ENCODE measurements at regions not wholly inside any gene's neighbourhood (a gene's known extent, or its start where the extent isn't known, plus 50 kb on each side); places are given as distances from the start of the nearest gene placed in this dataset.

- TF ChIP-seq, protein P1, sequence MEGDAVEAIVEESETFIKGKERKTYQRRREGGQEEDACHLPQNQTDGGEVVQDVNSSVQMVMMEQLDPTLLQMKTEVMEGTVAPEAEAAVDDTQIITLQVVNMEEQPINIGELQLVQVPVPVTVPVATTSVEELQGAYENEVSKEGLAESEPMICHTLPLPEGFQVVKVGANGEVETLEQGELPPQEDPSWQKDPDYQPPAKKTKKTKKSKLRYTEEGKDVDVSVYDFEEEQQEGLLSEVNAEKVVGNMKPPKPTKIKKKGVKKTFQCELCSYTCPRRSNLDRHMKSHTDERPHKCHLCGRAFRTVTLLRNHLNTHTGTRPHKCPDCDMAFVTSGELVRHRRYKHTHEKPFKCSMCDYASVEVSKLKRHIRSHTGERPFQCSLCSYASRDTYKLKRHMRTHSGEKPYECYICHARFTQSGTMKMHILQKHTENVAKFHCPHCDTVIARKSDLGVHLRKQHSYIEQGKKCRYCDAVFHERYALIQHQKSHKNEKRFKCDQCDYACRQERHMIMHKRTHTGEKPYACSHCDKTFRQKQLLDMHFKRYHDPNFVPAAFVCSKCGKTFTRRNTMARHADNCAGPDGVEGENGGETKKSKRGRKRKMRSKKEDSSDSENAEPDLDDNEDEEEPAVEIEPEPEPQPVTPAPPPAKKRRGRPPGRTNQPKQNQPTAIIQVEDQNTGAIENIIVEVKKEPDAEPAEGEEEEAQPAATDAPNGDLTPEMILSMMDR (IDR thresholded peaks at IDR 0.05; ENCODE audit: low read depth, low read length, missing input control) = no peak
- TF ChIP-seq ZBTB33 (IDR thresholded peaks at IDR 0.05) = no peak
- no peak for TF ChIP-seq TAF1 (conservative IDR thresholded peaks at IDR 0.05)
- no peak for TF ChIP-seq RAD21 (IDR thresholded peaks at IDR 0.05)
- TF ChIP-seq REST (IDR thresholded peaks at IDR 0.05) = no peak
Observed at GRCh38 chr1:229058729-229059128, 212.2 kb upstream of the RAB4A start.

Data from liver (tissue), 3 donors.